ENCODE measurements at regions not wholly inside any gene's neighbourhood (a gene's known extent, or its start where the extent isn't known, plus 50 kb on each side); places are given as distances from the start of the nearest gene placed in this dataset.

GRCh38 chr11:104408630-104409029, 244.7 kb upstream of the PDGFD start:
- TF ChIP-seq CTCF (IDR thresholded peaks at IDR 0.05) (no peak), POLR2A (IDR thresholded peaks at IDR 0.05) (no peak)

Data from ovary (tissue), 3 donors.